Tibial nerve (tissue), 4 donors: ENCODE measurements at regions not wholly inside any gene's neighbourhood (a gene's known extent, or its start where the extent isn't known, plus 50 kb on each side); places are given as distances from the start of the nearest gene placed in this dataset.

Experiments
- EP300 ChIP-seq, 2 donors: sonication (generic); formaldehyde crosslinking; IDR thresholded peaks; one replicate each; pipeline ENCODE4 v1.6.1; 2017; ENCODE audit warnings: antibody characterized with exemption in 2 of 2, mild to moderate bottlenecking in 1 of 2
- POLR2A ChIP-seq, 2 donors: fragments of 450-650 bp; IDR thresholded peaks; one replicate each; pipeline ENCODE4 v1.6.1; 2017; ENCODE audit warnings: antibody characterized with exemption in 2 of 2, mild to moderate bottlenecking in 2 of 2, moderate library complexity in 2 of 2
- TF ChIP-seq, protein P1 (sequence below), 5 experiments: fragments of 200-600 bp in 3 of 5; fragments of 450-650 bp in 2 of 5; sonication (generic) in 3 of 5; IDR thresholded peaks; one replicate each; pipeline ENCODE4 v1.5.1; 2016 to 2019; ENCODE audit warnings: antibody characterized with exemption in 5 of 5, mild to moderate bottlenecking in 3 of 5, moderate library complexity in 2 of 5

DNA sequence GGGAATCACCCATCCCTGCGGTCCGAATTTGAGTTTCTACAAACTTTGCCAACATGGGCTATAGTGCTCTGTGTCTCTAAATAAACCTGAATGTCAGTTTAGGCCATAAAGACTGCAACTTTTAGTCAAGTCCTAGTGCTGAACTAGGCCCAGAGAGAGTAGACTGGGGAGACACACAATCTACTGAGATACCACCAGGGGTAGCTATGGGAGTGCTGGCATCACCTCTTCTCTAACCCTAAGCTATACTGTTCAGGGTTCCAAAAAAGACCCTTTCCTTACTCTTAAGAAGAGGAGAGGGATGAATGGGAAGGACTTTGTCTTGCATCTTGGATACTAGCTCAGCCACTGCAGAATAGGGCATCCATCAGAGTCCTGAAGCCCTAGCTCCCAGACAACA lies 866.7 kb upstream of the PRMT6 start:
- TF ChIP-seq, protein P1, sequence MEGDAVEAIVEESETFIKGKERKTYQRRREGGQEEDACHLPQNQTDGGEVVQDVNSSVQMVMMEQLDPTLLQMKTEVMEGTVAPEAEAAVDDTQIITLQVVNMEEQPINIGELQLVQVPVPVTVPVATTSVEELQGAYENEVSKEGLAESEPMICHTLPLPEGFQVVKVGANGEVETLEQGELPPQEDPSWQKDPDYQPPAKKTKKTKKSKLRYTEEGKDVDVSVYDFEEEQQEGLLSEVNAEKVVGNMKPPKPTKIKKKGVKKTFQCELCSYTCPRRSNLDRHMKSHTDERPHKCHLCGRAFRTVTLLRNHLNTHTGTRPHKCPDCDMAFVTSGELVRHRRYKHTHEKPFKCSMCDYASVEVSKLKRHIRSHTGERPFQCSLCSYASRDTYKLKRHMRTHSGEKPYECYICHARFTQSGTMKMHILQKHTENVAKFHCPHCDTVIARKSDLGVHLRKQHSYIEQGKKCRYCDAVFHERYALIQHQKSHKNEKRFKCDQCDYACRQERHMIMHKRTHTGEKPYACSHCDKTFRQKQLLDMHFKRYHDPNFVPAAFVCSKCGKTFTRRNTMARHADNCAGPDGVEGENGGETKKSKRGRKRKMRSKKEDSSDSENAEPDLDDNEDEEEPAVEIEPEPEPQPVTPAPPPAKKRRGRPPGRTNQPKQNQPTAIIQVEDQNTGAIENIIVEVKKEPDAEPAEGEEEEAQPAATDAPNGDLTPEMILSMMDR (IDR thresholded peaks at IDR 0.05) = no peak
- TF ChIP-seq EP300 (IDR thresholded peaks at IDR 0.05) (no peak), POLR2A (IDR thresholded peaks at IDR 0.05) (no peak)
